Hematopoietic multipotent progenitor cell treated with erythropoietin and hydrocortisone succinate and interleukin-3 and kit ligand, for 4 days (in vitro differentiated cells): ENCODE measurements at regions not wholly inside any gene's neighbourhood (a gene's known extent, or its start where the extent isn't known, plus 50 kb on each side); places are given as distances from the start of the nearest gene placed in this dataset.
"Not testable (repeated sequence)": the region's sequence is repeated elsewhere in the genome, so short reads cannot be mapped to it uniquely, and the experiment has no call there.

Experiments used
- DNase-seq: peaks from one replicate; pipeline ENCODE4 v3.0.0-alpha.2; 2015

DNA sequence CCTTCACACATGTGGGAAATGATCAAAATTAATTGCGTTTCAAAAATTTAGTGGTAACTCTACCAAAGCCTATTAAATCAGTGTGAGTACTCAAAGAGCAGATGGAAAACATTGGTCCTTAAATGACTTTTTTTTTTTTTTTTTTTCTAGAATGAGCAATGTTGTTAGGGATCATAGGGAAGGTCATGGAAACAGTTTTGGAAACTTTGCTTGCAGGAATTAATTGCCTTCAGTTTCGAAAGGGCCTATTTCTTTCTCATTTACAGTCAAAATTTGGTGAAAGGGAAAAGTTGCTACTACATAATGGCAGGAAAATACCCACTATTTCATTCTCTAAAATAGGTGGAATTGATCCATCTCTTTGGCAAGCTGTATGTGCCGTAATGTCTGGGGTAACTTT is 160.9 kb downstream of the RTL9 start:
- DNase-seq = no peak

DNA sequence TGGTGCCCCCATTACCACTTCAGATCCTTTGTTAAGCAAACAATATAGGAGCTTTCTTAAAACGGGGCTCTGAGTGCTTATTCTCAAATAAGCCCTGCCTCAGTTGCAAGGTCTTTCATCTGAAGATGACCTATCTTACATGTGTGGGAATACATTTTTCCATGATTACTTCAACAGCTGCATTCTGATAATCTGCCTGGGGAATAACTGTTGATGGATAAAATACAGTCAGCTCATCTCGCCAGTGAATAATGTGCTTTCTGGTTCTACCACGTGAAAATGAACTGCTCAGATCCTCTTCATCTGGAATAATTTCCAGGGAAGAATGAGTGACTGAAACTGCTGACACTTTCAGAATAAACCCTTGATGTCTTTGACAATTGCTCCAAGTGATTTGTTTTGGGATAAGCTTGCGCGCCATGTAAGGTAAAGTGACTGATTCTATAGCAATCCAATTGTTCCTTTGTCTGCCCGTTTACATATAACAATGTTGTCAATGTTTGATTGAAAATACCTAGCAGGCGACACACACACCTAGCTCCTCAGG is 161.3 kb downstream of the RTL9 start:
- no peak for DNase-seq

DNA sequence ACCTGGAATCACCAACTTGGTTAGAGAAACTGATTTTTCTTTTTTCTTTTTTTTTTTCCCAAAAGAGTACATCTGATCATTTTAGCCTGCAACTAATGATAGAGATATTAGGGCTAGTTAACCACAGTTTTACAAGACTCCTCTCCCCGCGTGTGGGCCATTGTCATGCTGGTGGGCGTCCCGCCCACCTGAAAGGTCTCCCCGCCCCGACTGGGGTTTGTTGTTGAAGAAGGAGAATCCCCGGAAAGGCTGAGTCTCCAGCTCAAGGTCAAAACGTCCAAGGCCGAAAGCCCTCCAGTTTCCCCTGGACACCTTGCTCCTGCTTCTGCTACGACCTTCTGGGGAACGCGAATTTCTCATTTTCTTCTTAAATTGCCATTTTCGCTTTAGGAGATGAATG is 162.0 kb downstream of the RTL9 start:
- not testable (repeated sequence) for DNase-seq

DNA sequence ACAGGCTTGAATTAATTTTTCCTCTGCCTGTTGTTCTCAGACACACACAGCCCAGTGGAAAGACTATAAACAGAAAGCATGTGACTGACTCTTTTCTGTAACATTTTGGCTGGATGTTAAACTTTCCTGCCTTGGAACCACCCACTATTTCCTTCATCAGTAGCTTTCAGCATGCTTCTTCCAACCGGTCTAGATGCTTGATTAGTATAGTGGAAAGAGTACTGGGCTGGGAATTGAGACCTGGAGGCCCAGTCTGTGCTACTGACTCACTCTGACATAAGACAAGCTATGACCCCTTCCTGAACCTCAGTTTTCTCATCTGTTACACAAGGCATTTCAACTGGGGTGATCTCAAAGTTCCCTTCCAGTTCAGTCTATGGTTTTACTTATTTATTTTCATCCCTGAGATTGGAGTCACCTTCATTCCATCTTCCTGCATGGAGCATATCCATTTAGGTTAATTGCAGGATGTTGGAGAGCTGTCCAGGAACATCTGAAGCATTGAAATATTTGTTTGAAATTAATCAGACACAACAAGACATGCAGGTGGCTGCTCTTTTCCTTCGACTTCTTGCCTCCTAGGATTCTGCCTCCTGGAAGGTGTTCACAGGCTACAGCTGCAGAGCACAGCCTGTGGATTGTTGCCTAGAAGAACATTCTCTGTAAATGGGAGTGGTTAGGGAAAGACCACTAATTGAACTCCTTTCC is 173.4 kb downstream of the RTL9 start:
- DNase-seq = no peak

DNA sequence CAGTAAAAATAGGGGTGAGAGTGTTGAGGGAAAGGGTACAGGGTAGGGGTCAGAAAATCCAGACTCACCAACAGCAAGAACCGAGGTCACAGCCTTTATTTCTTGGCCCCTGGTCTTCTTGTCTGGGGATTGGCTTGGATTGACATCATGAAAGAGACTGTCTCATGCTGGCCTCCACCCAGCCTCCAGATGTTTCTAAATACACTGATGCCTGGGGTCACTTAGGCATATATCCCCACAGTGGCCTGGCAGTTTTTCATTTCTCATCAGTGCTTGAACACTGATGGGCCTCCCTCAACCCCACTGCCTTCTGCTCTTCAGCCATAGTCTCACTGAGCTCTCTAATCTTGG is 173.9 kb downstream of the RTL9 start:
- DNase-seq = no peak

DNA sequence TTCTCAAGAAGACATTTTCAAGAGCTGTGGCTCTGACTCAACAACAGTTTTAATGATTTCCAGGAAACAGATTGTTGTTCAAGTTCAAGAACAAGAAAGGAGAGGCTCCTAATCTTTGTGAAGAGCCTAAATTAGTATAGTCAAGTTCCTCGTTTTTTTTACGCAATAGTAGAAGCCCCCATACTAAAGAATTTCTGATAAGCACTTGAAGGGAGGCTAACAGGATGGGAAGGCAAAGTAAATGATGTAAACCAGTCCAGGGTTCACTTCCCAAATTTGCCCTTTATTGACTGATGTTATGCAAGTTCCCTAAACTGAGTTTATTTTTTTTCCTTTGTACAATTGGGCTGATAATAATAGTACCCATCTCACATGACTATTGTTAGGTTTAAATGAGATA is 178.2 kb downstream of the RTL9 start:
- peak; percentile 35 for DNase-seq

DNA sequence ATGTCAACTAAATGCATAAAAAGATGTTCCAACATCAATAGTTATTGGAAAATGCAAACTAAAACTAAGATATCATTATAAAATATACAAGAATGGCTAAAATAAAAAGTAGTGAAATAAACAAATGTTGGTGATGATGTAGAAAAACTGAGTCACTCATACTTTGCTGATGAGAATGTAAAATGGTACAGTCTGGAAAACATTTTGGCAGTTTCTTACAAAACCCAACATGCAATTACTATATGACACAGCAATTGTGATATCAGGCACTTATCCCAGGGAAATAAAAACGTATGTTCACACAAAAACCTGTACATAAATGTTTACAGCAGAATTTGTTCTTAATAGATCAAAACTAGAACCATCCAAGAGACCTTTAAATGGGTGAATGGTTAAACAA is 182.6 kb downstream of the RTL9 start:
- no peak for DNase-seq

DNA sequence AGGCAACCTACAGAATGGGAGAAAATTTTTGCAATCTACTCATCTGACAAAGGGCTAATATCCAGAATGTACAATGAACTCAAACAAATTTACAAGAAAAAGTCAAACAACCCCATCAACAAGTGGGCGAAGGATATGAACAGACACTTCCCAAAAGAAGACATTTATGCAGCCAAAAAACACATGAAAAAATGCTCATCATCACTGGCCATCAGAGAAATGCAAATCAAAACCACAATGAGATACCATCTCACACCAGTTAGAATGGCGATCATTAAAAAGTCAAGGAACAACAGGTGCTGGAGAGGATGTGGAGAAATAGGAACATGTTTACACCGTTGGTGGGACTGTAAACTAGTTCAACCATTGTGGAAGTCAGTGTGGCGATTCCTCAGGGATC is 192.2 kb downstream of the RTL9 start:
- not testable (repeated sequence) for DNase-seq

DNA sequence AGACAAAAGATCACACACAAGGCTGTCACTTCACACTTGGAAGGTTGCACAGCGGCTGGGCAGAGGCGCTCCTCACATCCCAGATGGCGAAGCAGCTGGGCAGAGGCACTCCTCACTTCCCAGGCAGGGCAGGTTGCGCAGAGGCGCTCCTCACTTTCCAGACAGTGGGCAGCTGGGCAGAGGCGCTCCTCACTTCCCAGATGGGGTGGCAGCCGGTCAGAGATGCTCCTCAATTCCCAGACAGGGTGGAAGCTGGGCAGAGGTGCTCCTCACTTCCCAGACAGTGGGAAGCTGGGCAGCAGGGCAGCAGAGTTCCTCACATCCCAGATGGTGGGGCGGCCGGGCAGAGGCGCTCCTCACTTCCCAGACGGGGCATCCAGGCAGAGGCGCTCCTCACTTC is 199.2 kb downstream of the RTL9 start:
- DNase-seq = no peak

DNA sequence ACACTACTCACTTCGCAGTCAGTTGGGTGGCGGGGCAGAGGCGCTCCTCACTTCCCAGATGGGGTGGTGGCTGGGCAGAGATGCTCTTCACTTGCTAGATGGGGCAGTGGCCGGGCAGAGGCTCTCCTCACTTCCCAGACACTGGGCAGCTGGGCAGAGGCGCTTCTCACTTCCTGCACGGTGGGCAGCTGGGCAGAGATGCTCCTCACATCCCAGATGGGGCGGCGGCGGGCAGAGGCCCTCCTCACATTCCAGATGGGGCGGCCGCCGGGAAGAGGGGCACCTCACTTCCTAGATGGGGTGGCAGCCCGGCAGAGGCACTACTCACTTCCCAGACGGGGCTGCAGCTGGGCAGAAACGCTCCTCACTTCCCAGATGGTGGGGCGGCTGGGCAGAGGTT is 199.8 kb downstream of the RTL9 start:
- DNase-seq = no peak

DNA sequence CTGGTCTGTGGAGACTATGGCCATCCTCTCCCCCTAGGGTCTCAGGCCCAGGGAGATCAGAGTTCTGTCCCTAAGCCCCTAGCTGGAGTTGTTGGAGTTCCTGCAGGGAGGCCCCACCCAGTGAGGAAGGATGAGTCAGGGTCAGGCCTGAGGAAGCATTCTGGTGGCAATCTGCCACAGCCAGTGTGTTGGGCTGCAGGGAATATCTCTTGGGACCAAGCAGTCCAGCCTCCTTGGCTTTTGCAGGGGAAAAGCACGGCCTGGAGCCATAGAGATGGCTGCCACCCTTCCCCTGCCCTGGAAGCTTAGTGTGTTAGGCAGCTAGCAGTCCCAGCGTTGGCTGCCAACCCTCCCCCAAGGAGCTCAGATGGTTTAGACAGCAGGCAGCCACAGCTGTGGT is 202.4 kb downstream of the RTL9 start:
- DNase-seq = no peak

DNA sequence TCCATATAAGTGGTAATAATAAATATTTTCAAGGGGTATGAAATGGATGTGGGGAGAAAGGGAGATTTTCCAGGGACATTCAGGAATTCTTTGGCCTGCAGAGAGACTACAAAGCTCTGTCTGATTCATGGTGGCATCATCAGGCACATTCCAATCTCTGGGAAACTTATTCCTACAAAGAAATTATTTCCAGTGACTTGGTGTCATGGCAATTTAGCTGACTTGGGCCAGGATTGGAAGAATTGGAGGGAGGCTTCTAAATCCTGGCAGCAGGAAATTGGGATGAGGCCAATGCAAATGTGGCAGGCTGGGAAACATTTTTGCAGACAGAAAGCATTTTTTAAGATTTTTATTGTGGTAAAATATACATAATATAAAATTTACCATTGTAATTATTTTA is 204.6 kb downstream of the RTL9 start:
- no peak for DNase-seq

DNA sequence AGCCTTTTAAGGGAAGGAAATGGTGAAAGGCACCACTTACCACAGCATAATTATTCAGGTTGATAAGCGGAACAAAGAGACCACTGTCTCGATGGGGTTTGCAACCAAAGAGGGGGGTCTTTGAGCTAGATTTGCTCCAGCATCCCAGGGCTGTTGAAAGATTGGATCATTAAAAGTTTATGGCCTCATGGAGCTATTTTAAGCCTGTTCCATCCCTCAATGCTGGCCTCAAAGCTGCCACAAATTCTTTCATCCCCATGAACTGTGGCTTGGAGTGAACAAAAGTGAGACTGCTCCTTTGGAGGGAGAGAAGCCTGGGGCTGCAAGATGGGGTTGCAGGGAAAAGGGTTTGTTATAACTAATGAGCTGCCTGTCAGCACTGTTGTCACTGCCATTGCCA is 209.8 kb downstream of the RTL9 start:
- peak; percentile 5 for DNase-seq

DNA sequence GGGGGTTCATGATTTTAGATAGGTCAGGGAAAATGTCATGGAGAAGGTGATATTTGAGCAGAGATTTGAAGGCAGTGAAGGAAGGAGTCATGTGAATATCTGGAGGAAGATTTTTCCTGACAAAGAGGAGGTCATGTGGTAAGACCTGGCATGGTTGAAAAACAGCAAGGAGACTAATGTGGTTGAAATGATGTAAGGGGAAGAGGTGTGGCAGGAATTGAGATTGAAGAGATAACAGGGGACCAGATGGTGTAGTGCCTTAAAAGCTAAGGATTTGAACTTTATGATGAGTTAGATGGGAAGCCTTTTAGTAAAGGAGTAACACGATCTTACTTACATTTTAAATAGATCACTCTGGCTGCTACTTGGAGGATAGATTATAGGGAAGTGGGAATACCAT is 210.9 kb downstream of the RTL9 start:
- DNase-seq = peak; percentile 15

DNA sequence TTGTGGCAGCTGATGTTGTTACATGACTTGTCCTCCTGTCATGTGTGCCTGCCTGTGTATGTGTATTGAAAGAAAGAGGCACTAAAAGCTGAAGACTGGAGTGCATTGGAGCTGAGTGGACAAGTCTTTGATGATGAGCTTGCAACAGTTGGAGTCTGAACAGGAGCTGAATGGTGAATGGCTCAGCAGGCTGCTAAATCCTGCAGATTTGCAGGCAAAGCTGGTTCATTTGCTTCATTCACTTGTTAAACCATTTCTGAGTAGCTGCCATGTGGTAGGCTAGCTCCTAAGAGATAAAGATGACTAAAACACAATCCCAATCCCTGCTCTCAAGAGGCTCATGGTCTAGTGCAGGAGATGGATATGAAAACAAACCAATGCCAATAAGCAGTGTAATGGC is 217.3 kb downstream of the CHRDL1 start:
- no peak for DNase-seq

DNA sequence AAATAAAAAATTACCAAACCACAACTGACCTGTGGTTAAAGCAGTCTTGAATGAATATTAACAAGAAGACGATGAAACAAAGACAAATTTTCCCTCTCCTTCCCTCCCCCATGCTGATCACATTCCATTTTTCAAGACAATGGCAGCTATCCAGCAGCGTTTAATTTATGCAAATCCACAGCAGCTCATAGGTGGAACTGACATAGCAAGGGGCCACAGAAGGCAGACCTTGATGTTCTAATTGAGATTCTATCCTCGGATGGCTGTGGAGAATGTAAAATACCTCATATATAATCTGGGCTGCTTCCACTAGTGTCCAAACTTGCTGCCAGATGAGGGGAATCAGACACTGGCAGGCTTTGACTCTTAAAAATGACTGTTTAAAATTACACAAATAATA is 211.5 kb downstream of the CHRDL1 start:
- DNase-seq = no peak

DNA sequence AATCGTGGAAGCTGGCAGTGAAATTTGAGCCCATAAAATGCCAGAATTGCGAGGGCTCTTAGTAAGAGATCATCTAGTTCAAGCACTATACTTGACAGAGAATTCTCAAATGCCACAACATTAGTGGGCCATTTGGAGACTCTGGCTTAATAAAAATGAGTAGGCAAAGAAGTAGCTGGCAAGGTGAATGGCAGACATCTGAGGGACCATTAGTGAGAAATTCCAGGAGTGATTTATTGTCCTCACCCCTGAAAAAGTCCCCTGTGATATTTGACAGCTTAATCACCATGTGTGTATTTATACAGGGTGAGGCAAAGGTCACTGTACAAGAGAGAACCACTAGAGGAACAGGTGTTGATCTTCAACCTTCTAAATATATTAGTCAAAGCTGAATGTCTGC is 207.5 kb downstream of the CHRDL1 start:
- DNase-seq = no peak

DNA sequence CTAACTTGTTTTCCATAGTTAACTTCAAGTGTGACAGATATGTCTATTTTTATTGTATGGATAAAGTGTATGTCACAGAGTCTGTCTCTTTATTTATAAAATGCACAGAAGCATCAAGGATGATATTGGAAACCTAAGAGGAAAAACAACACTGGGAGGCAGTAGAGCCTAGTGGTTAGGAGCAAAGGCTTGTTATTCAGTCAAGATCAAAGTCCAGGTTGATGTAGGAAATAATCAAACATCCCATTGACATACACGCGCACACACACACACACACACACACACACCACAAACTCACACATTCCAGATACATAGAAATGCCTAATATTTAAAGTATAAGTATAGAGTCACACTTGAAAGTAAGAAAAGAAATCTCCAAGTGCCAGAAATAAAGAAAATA is 206.8 kb downstream of the CHRDL1 start:
- DNase-seq = no peak

DNA sequence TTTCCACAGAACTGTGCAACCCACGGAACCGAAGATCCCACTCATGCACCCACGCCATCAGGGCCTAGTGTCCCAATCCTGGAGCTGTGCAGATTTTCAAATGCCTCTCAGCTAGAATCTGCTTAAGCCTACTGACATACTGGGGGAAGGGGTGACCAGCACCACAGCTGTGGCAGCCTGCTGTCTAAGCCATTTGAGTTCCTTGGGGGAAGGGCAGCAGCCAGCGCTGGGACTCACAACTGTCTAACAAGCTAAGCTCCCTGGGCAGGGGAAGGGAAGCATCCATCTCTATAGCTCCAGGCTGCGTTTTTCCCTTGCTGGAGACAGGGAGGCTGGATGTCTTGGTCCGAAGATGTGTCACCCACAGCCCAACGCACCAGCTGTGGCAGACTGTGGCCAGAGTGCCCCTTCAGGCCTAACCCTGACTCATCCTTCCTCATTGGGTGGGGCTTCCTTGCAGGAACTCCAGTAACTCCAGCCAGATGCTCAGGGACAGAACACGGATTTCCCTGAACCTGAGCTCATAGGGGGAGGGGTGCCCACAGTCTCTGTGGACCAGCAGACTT is 194.8 kb downstream of the CHRDL1 start:
- DNase-seq = no peak

DNA sequence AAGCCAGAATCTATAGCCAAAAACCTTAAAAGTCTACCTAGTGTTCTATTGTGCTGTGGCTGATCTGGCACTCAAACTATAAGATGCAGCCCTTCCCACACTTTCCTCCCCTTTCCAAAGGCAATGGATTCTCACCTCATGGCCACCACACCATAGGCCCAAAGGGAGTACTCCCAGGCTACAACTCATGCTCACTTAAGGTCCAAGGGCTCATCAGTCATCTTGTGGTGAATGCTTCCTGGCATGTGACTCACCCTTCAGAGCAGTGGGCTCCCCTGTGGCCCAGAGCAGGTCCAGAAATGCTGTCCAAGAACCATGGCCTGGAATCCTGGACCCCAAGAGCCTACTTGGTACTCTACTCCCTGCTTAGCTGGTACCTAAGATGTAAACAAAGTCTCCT is 181.0 kb downstream of the CHRDL1 start:
- no peak for DNase-seq
